ENCODE measurements at regions not wholly inside any gene's neighbourhood (a gene's known extent, or its start where the extent isn't known, plus 50 kb on each side); places are given as distances from the start of the nearest gene placed in this dataset.

DNA sequence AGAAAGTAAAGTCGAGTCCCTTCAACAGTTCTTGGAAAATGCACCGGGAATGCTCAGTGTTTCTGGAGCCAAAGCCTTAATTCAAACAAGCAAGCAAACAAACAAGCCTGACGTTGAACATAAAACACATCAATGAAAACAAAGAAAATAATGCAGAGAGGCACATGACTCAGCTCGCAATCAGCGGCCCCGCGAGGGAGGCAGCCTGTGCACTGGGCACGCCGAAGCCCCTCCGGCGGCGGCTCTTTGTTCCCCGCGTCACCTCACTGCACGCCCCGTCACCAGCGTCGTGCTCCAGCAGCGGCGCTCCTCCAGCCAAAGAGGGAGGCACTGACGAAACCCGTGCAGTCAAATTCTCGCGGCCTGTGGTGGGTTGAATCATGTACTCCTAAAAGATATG is 151.5 kb downstream of the DNAJB6 start:
- no peak for DNase-seq (ENCODE audit: low read depth in 1 of 2, low spot score in 1 of 2)
- Histone ChIP-seq H3K27ac (no peak overlapping the region), H3K9me3 (ENCODE audit: low read depth) (no peaks in the 10 kb centered on the region), H3K4me1 (ENCODE audit: low read depth) (no peaks in the 10 kb centered on the region), H3K4me3 (no peak overlapping the region), H3K36me3 (no peaks in the 10 kb centered on the region), H3K27me3 (no peaks in the 10 kb centered on the region)
- no peak for TF ChIP-seq CTCF (IDR thresholded peaks at IDR 0.05; ENCODE audit: low read depth, low read length)

DNA sequence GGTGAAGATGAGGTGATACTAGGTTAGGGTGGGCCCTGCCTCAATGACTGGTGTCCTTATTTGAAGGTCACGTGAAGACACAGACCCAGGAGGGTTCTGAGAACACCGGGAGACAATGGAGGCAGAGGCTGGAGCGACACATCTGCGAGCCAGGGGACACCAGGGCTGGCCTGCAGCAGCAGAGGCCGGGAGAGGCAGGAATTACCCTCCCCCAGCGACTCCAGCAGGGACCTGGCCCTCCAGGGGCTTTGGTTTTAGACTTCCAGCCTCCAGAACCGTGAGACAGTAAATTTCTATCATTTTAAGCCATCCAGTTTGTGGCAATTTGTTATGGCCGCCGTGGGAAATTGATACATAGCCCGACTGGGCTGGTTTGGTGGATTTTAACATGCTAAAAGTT is 152.2 kb downstream of the DNAJB6 start:
- no peak for TF ChIP-seq CTCF (IDR thresholded peaks at IDR 0.05; ENCODE audit: low read depth, low read length)
- H3K27ac ChIP-seq = no peak overlapping the region
- H3K4me3 ChIP-seq = no peak overlapping the region
- no peaks in the 10 kb centered on the region for H3K27me3 ChIP-seq
- no peaks in the 10 kb centered on the region for H3K4me1 ChIP-seq (ENCODE audit: low read depth)
- H3K9me3 ChIP-seq (ENCODE audit: low read depth) = no peaks in the 10 kb centered on the region
- no peak for DNase-seq (ENCODE audit: low read depth in 1 of 2, low spot score in 1 of 2)
- no peaks in the 10 kb centered on the region for H3K36me3 ChIP-seq

Measured in cardiac muscle cell (in vitro differentiated cells and primary cell).